K562 (cell line): ENCODE measurements at regions not wholly inside any gene's neighbourhood (a gene's known extent, or its start where the extent isn't known, plus 50 kb on each side); places are given as distances from the start of the nearest gene placed in this dataset.

Source experiments
- ATAC-seq: fragments of 200-7000 bp; cut with Tn5 transposase; 3 replicates; pipeline ENCODE4 v1.9.1; 2020; ENCODE audit warnings: moderate library complexity
- BruUV-seq: library from RNA; stranded (reverse); fragments of 400-500 nt; replicated peaks from 2 replicates; lab custom pipeline; 2021; lab: Mats Ljungman, UMichigan
- CTCF ChIA-PET: fragments of 300-600 bp; formaldehyde crosslinking; extraction: SDS; loops from one replicate; lab custom pipeline; 2021; ENCODE audit warnings: low intra/inter-chr PET ratio; lab: Yijun Ruan, JAX
- POLR2A ChIA-PET: fragments of 300-600, 350-650 bp; sonication (Branson Sonifier 250); formaldehyde crosslinking; extraction: SDS; loops from one replicate; lab custom pipeline; 2021; ENCODE audit warnings: antibody characterized with exemption, inconsistent platforms; lab: Yijun Ruan, JAX
- DNase-seq, 4 experiments: peaks; one replicate each; pipeline versions ENCODE4 v3.0.0 to v3.0.0-alpha.2; 2011 to 2018; ENCODE audit warnings: low spot score in 3 of 4, mixed read lengths in 3 of 4; ENCODE audit errors: extremely low read depth in 1 of 4
- FAIRE-seq: peaks from 2 replicates; lab custom pipeline; 2011; peaks lifted over from hg19 to GRCh38; lab: Jason Lieb, UNC
- H2AFZ ChIP-seq: 2 replicates; pipeline ENCODE4 v1.6.0; 2011; ENCODE audit warnings: low read depth, low read length, control low read depth, inconsistent platforms
- H3K27ac ChIP-seq: fragments of 200-600 bp; 3 replicates; pipeline ENCODE4 v1.8.0; 2011; ENCODE audit warnings: low read depth, mild to moderate bottlenecking, control low read depth, inconsistent platforms, low read length, moderate library complexity, mixed read lengths; ENCODE audit errors: extremely low read depth
- H3K27me3 ChIP-seq, 2 experiments: fragments of 300-600 bp in 1 of 2; 2 replicates in 1 of 2; 3 replicates in 1 of 2; pipeline versions ENCODE4 v1.6.0 to v1.8.0; 2011; ENCODE audit warnings: inconsistent platforms in 2 of 2, low read length in 2 of 2, mild to moderate bottlenecking in 1 of 2, mixed read lengths in 1 of 2, moderate library complexity in 1 of 2; ENCODE audit not compliant: control insufficient read depth in 2 of 2, insufficient read depth in 2 of 2
- H3K36me3 ChIP-seq: fragments of 300-600 bp; 3 replicates; pipeline ENCODE4 v1.8.0; 2011; ENCODE audit warnings: mild to moderate bottlenecking, low read length, inconsistent platforms; ENCODE audit not compliant: control insufficient read depth, insufficient read depth
- H3K4me1 ChIP-seq, 2 experiments: fragments of 200-600 bp in 1 of 2; replicated peaks in 1 of 2; 2 replicates in 1 of 2; 3 replicates in 1 of 2; pipeline versions ENCODE4 v1.5.1 to v1.8.0; 2011; ENCODE audit warnings: inconsistent platforms in 2 of 2, low read length in 2 of 2, mild to moderate bottlenecking in 1 of 2, mixed read lengths in 1 of 2, moderate library complexity in 1 of 2; ENCODE audit not compliant: control insufficient read depth in 2 of 2, insufficient read depth in 2 of 2
- H3K4me2 ChIP-seq: 2 replicates; pipeline ENCODE4 v1.6.1; 2011; ENCODE audit warnings: low read length, control low read depth, inconsistent platforms, mixed read lengths; ENCODE audit not compliant: insufficient read depth
- H3K4me3 ChIP-seq: fragments of 200-600 bp; sonication (generic), shearing (Covaris generic); 2 replicates; pipeline ENCODE4 v1.5.1; 2016; ENCODE audit warnings: control low read depth, inconsistent platforms
- H3K79me2 ChIP-seq: fragments of 200-600 bp; 3 replicates; pipeline ENCODE4 v1.8.0; 2011; ENCODE audit warnings: low read length, inconsistent platforms; ENCODE audit not compliant: control insufficient read depth, insufficient read depth
- H3K9ac ChIP-seq, 2 experiments: 2 replicates each; pipeline versions ENCODE4 v1.6.0 to v1.6.1; 2011; ENCODE audit warnings: low read depth in 2 of 2, low read length in 2 of 2, control low read depth in 1 of 2, inconsistent platforms in 1 of 2, mild to moderate bottlenecking in 1 of 2, mixed read lengths in 1 of 2; ENCODE audit not compliant: insufficient read depth in 1 of 2
- H3K9me1 ChIP-seq: one replicate; pipeline ENCODE4 v1.6.0; 2011; ENCODE audit warnings: inconsistent platforms, mild to moderate bottlenecking, low read length, moderate library complexity; ENCODE audit not compliant: control insufficient read depth, insufficient read depth
- H3K9me3 ChIP-seq: replicated peaks from 2 replicates; pipeline ENCODE4 v1.5.1; 2011; ENCODE audit warnings: low read depth, low read length, inconsistent platforms; ENCODE audit not compliant: control insufficient read depth, insufficient read depth
- H4K20me1 ChIP-seq: replicated peaks from 2 replicates; pipeline ENCODE4 v1.6.1; 2011; ENCODE audit warnings: low read length, inconsistent platforms, mixed read lengths; ENCODE audit not compliant: control insufficient read depth, insufficient read depth
- ATF4 ChIP-seq: fragments of 450-650 bp; formaldehyde crosslinking; IDR thresholded peaks from 2 replicates; pipeline ENCODE4 v1.4.0; 2022; ENCODE audit warnings: mild to moderate bottlenecking, moderate library complexity
- GTF2F1 ChIP-seq: IDR thresholded peaks from 2 replicates; pipeline ENCODE4 v1.6.1; 2011; ENCODE audit warnings: low read depth, low read length, improper control_type of control experiment
- NBN ChIP-seq: fragments of 450-650 bp; IDR thresholded peaks from 2 replicates; pipeline ENCODE4 v1.6.1; 2016; ENCODE audit warnings: low read depth, mild to moderate bottlenecking
- SOX6 ChIP-seq: fragments of 450-650 bp; IDR thresholded peaks from 2 replicates; pipeline ENCODE4 v1.6.1; 2014; ENCODE audit warnings: mild to moderate bottlenecking
- WGBS: fragments of 100-300 bp; shearing (Covaris generic); methylation state at CpG from one replicate; pipeline ENCODE4 v1.1.6; 2016; ENCODE audit warnings: low coverage, mixed read lengths; ENCODE audit not compliant: insufficient coverage; ENCODE audit errors: missing lambda C conversion rate; 5-methylcytosine and 5-hydroxymethylcytosine counted together
- in situ Hi-C: fragments of 300-500 bp; cut with MboI; formaldehyde crosslinking; loops from 4 replicates; pipeline ENCODE4 v1.15.0; 2018; ENCODE audit warnings: inconsistent platforms, mixed read lengths
- intact Hi-C: fragments of 100-400 bp; cut with micrococcal nuclease; formaldehyde crosslinking; loops from 2 replicates; pipeline ENCODE4 v1.14.2; 2022
- TF ChIP-seq, protein P1 (sequence below), 3 experiments: fragments of 200-800 bp in 1 of 3; sonication (Bioruptor generic) in 1 of 3; sonication (generic) in 1 of 3; formaldehyde crosslinking in 1 of 3; IDR thresholded peaks; 2 replicates each; pipeline versions ENCODE4 v1.6.1 to v1.8.0; 2016 to 2022; ENCODE audit warnings: mild to moderate bottlenecking in 2 of 3, missing compliant biosample characterization in 2 of 3, missing genetic modification characterization in 2 of 3, missing genetic modification reagents in 1 of 3
- TF ChIP-seq, protein P2 (sequence below): fragments of 250-450 bp; sonication (Bioruptor Pico); IDR thresholded peaks from 2 replicates; pipeline ENCODE4 v1.8.0; 2021; ENCODE audit warnings: mild to moderate bottlenecking, moderate library complexity

- TF ChIP-seq, protein P1, sequence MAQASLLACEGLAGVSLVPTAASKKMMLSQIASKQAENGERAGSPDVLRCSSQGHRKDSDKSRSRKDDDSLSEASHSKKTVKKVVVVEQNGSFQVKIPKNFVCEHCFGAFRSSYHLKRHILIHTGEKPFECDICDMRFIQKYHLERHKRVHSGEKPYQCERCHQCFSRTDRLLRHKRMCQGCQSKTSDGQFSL (CRISPR knock-in tag; IDR thresholded peaks at IDR 0.05): no peak
- TF ChIP-seq, protein P1 (tag; IDR thresholded peaks at IDR 0.05): no peak
- no peak for TF ChIP-seq SOX6
- TF ChIP-seq ATF4 (CRISPR knock-in tag): no peak
- no peak for TF ChIP-seq NBN
- TF ChIP-seq, all 486 proteins: peak for 0
Observed at GRCh38 chr5:2602451-2603271, 148.8 kb downstream of the IRX2 start (continued).

- H3K36me3 ChIP-seq: no peaks in the 10 kb centered on the region
- BruUV-seq: no TSS peak
- H3K4me3 ChIP-seq: no peak overlapping the region
- in situ Hi-C loops (no loop called here), intact Hi-C loops (no loop called here)
- POLR2A ChIA-PET: no interaction called here
- no peak for ATAC-seq
- 0% methylated on average over 1 of the region's 1 CpG for WGBS
- H3K9me3 ChIP-seq: no peaks in the 10 kb centered on the region
- CTCF ChIA-PET: no interaction called here
- no peaks in the 10 kb centered on the region for H3K9me1 ChIP-seq
- no peak overlapping the region for H3K9ac ChIP-seq
- no peak overlapping the region for H3K27ac ChIP-seq
- H3K27me3 ChIP-seq: peaks cover 0 to 6% of the 10 kb centered on the region in 2 experiments; a peak in 1 of 5 replicates
- H4K20me1 ChIP-seq: no peaks in the 10 kb centered on the region
- H3K79me2 ChIP-seq: no peaks in the 10 kb centered on the region
- no peak for FAIRE-seq
- H3K4me2 ChIP-seq: no peak overlapping the region
- no peak for DNase-seq
- no peak overlapping the region for H2AFZ ChIP-seq
- no peaks in the 10 kb centered on the region for H3K4me1 ChIP-seq
- TF ChIP-seq GTF2F1: no peak
- TF ChIP-seq, protein P2, sequence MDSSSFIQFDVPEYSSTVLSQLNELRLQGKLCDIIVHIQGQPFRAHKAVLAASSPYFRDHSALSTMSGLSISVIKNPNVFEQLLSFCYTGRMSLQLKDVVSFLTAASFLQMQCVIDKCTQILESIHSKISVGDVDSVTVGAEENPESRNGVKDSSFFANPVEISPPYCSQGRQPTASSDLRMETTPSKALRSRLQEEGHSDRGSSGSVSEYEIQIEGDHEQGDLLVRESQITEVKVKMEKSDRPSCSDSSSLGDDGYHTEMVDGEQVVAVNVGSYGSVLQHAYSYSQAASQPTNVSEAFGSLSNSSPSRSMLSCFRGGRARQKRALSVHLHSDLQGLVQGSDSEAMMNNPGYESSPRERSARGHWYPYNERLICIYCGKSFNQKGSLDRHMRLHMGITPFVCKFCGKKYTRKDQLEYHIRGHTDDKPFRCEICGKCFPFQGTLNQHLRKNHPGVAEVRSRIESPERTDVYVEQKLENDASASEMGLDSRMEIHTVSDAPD: no peak
Observed at GRCh38 chr5:2598503-2598902, 153.0 kb downstream of the IRX2 start.
